ENCODE measurements at regions not wholly inside any gene's neighbourhood (a gene's known extent, or its start where the extent isn't known, plus 50 kb on each side); places are given as distances from the start of the nearest gene placed in this dataset.

- TF ChIP-seq POLR2A (IDR thresholded peaks at IDR 0.05), result no peak
- TF ChIP-seq CTCF (IDR thresholded peaks at IDR 0.05), result no peak
Measured at GRCh38 chr19:34044021-34044420, 128.3 kb upstream of the LSM14A start.
